Heart left ventricle (tissue), 13 donors: ENCODE measurements at regions not wholly inside any gene's neighbourhood (a gene's known extent, or its start where the extent isn't known, plus 50 kb on each side); places are given as distances from the start of the nearest gene placed in this dataset.

Source experiments
- POLR2A ChIP-seq, 2 donors: fragments of 450-650 bp; IDR thresholded peaks; one replicate each; pipeline ENCODE4 v1.6.1; 2017; ENCODE audit warnings: antibody characterized with exemption in 2 of 2, mild to moderate bottlenecking in 2 of 2, moderate library complexity in 2 of 2
- TF ChIP-seq, protein P1 (sequence below), 12 donors: fragments of 200-600 bp; sonication (generic) in 4 of 12; IDR thresholded peaks; one replicate each; pipeline versions ENCODE4 v1.5.0 to v1.8.0; 2018 to 2022; ENCODE audit warnings: antibody characterized with exemption in 12 of 12, mild to moderate bottlenecking in 5 of 12
- donor health status: ischemic (EF 13 %, LVEDD 7.1; RV severe dilation, severe dysfunction).
- donor health status: DM: no; HTN: yes; CAD: no.
- donor health status: DM: no; HTN: no; CAD: no.
- donor health status: ischemic (EF 25% LVEDD 6.9; RV normal size, moderate dysfunction).
- donor health status: ischemic (EF 25% LVEDD 5.7; RV mildly dilated, moderate dysfunction).
- donor health status: ischemic (EF 35%, LVEDD 5.7; RV mildly dilated, moderate dysfunction).
- donor health status: nonischemic (EF 11% LVEDD 7.7; RV severe dilation, severe dysfunction).
- donor health status: DM: yes; HTN: yes; CAD: no.
- donor health status: PGD.
- donor health status: ischemic (EF 29% LVEDD 5.4; RV normal size, mild dysfunction).
- donor health status: nonischemic (EF 23%, LVEDD 6.1; RV moderate dilation, normal function).

DNA sequence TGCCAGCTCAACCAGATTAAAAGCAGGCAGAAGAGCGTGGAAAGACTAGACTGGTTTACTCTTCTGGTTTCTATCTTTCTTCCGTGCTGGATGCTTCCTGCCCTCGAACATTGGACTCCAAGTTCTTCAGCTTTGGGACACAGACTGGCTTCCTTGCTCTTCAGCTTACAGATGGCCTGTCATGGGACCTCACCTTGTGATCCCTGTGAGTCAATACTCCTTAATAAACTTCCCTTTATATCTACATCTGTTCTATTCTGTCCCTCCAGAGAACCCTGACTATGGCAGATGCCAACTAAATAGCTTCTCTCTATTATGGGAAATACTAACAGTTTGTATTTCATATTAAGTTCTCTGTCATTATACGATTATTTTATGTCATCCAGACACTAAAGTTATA, 609.1 kb downstream of the LMO7 start:
- TF ChIP-seq, protein P1, sequence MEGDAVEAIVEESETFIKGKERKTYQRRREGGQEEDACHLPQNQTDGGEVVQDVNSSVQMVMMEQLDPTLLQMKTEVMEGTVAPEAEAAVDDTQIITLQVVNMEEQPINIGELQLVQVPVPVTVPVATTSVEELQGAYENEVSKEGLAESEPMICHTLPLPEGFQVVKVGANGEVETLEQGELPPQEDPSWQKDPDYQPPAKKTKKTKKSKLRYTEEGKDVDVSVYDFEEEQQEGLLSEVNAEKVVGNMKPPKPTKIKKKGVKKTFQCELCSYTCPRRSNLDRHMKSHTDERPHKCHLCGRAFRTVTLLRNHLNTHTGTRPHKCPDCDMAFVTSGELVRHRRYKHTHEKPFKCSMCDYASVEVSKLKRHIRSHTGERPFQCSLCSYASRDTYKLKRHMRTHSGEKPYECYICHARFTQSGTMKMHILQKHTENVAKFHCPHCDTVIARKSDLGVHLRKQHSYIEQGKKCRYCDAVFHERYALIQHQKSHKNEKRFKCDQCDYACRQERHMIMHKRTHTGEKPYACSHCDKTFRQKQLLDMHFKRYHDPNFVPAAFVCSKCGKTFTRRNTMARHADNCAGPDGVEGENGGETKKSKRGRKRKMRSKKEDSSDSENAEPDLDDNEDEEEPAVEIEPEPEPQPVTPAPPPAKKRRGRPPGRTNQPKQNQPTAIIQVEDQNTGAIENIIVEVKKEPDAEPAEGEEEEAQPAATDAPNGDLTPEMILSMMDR (IDR thresholded peaks at IDR 0.05), result no peak
- TF ChIP-seq POLR2A (IDR thresholded peaks at IDR 0.05), result no peak
